ENCODE measurements at regions not wholly inside any gene's neighbourhood (a gene's known extent, or its start where the extent isn't known, plus 50 kb on each side); places are given as distances from the start of the nearest gene placed in this dataset.

GRCh38 chr6:84349542-84349941 is 122.1 kb upstream of the CEP162 start:
- Histone ChIP-seq H3K4me1 (ENCODE audit: control insufficient read depth, insufficient read depth, low read length) (no peaks in the 10 kb centered on the region), H3K27me3 (ENCODE audit: control insufficient read depth, insufficient read depth, low read length) (no peaks in the 10 kb centered on the region), H3K36me3 (ENCODE audit: control insufficient read depth, insufficient read depth, low read length) (no peaks in the 10 kb centered on the region), H3K9me3 (ENCODE audit: control insufficient read depth, insufficient read depth, low read depth, low read length) (no peaks in the 10 kb centered on the region), H3K4me3 (ENCODE audit: low read depth in 2 of 2, low read length in 2 of 2) (no peak overlapping the region), H3K27ac (ENCODE audit: low read length) (no peak overlapping the region)
- ChIA-PET CTCF (no interaction called here), POLR2A (no interaction called here)
- no peak for DNase-seq (ENCODE audit: low read depth, low spot score)
- intact Hi-C loops (cut with micrococcal nuclease; ENCODE audit: unreplicated experiment) (no loop called here), in situ Hi-C loops (cut with HindIII; ENCODE audit: low pct_unique_long_range_greater_than_20kb, low sequenced_read_pairs) (no loop called here)
- no TSS peak for BruUV-seq (replicated peaks)
- TF ChIP-seq CTCF (IDR thresholded peaks at IDR 0.05), result no peak
- TF ChIP-seq REST (IDR thresholded peaks at IDR 0.05; ENCODE audit: insufficient read depth in 1 of 2, low read depth in 2 of 2, low read length in 1 of 2), result no peak
- no peak for TF ChIP-seq POLR2AphosphoS5 (IDR thresholded peaks at IDR 0.05; ENCODE audit: low read depth, low read length)
- TF ChIP-seq TCF7L2 (IDR thresholded peaks at IDR 0.05; ENCODE audit: low read depth, low read length), result no peak
- TF ChIP-seq SIN3A (IDR thresholded peaks at IDR 0.05; ENCODE audit: borderline replicate concordance, insufficient read depth, low read depth, low read length), result no peak
- no peak for ATAC-seq

- no peak for ATAC-seq
- no peaks in the 10 kb centered on the region for H3K27me3 ChIP-seq (ENCODE audit: control insufficient read depth, insufficient read depth, low read length)
- intact Hi-C loops (cut with micrococcal nuclease; ENCODE audit: unreplicated experiment), result no loop called here
- ChIA-PET CTCF (no interaction called here), POLR2A (no interaction called here)
- H3K4me3 ChIP-seq (ENCODE audit: low read depth in 2 of 2, low read length in 2 of 2), result no peak overlapping the region
- H3K27ac ChIP-seq (ENCODE audit: low read length), result no peak overlapping the region
- TF ChIP-seq SIN3A (IDR thresholded peaks at IDR 0.05; ENCODE audit: borderline replicate concordance, insufficient read depth, low read depth, low read length) (no peak), POLR2AphosphoS5 (IDR thresholded peaks at IDR 0.05; ENCODE audit: low read depth, low read length) (no peak)
- no peaks in the 10 kb centered on the region; the same call in 1 of the 2 replicates for H3K9me3 ChIP-seq (ENCODE audit: control insufficient read depth, insufficient read depth, low read depth, low read length)
- no peaks in the 10 kb centered on the region for H3K36me3 ChIP-seq (ENCODE audit: control insufficient read depth, insufficient read depth, low read length)
- no peaks in the 10 kb centered on the region for H3K4me1 ChIP-seq (ENCODE audit: control insufficient read depth, insufficient read depth, low read length)
- no TSS peak for BruUV-seq (replicated peaks)
- DNase-seq (ENCODE audit: low read depth, low spot score), result no peak
- in situ Hi-C loops (cut with HindIII; ENCODE audit: low pct_unique_long_range_greater_than_20kb, low sequenced_read_pairs), result no loop called here
These were observed 121.4 kb upstream of the CEP162 start for GRCh38 chr6:84348801-84349200.

GRCh38 chr6:84346372-84346771 is 118.9 kb upstream of the CEP162 start:
- Histone ChIP-seq H3K4me3 (ENCODE audit: low read depth in 2 of 2, low read length in 2 of 2) (no peak overlapping the region), H3K4me1 (ENCODE audit: control insufficient read depth, insufficient read depth, low read length) (no peaks in the 10 kb centered on the region), H3K27me3 (ENCODE audit: control insufficient read depth, insufficient read depth, low read length) (no peaks in the 10 kb centered on the region), H3K9me3 (ENCODE audit: control insufficient read depth, insufficient read depth, low read depth, low read length) (no peaks in the 10 kb centered on the region; the same call in 1 of the 2 replicates), H3K36me3 (ENCODE audit: control insufficient read depth, insufficient read depth, low read length) (no peaks in the 10 kb centered on the region), H3K27ac (ENCODE audit: low read length) (no peak overlapping the region)
- in situ Hi-C loops (cut with HindIII; ENCODE audit: low pct_unique_long_range_greater_than_20kb, low sequenced_read_pairs), result no loop called here
- no TSS peak for BruUV-seq (replicated peaks)
- intact Hi-C loops (cut with micrococcal nuclease; ENCODE audit: unreplicated experiment), result no loop called here
- TF ChIP-seq REST (IDR thresholded peaks at IDR 0.05; ENCODE audit: insufficient read depth in 1 of 2, low read depth in 2 of 2, low read length in 1 of 2), result no peak
- TF ChIP-seq CTCF (IDR thresholded peaks at IDR 0.05), result peak; percentile 13; the same call in 1 of the 2 replicates
- ATAC-seq (no peak), DNase-seq (ENCODE audit: low read depth, low spot score) (no peak)
- CTCF ChIA-PET, result no interaction called here
- POLR2A ChIA-PET, result no interaction called here
